ENCODE measurements at regions not wholly inside any gene's neighbourhood (a gene's known extent, or its start where the extent isn't known, plus 50 kb on each side); places are given as distances from the start of the nearest gene placed in this dataset.

DNA sequence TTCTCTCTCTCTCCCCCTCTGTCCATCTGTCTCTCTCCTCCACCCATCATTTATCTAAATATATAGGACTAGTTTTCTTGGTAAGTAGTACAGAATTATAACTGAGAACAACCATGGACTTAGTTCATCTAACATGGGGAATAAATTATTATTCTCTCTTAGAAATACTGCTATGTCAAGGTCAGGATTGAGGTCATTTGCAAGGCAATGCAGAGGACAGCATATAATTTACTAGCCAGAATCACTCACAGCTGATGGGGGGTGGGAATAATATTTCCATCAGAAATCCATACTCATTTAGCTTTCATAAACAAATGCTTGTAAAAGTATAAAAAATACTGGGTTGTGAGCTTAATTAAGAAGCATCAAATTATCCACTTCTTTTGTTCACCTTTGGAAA lies 553.9 kb upstream of the POU3F2 start:
- Histone ChIP-seq H3K36me3 (ENCODE audit: control insufficient read depth, insufficient read depth, low read length) (no peaks in the 10 kb centered on the region), H3K4me3 (ENCODE audit: low read depth, low read length) (no peak overlapping the region), H3K27me3 (ENCODE audit: control insufficient read depth, insufficient read depth, low read length) (no peaks in the 10 kb centered on the region)
- DNase-seq (ENCODE audit: low read depth) (no peak), FAIRE-seq (no peak)
- TF ChIP-seq, protein P1, sequence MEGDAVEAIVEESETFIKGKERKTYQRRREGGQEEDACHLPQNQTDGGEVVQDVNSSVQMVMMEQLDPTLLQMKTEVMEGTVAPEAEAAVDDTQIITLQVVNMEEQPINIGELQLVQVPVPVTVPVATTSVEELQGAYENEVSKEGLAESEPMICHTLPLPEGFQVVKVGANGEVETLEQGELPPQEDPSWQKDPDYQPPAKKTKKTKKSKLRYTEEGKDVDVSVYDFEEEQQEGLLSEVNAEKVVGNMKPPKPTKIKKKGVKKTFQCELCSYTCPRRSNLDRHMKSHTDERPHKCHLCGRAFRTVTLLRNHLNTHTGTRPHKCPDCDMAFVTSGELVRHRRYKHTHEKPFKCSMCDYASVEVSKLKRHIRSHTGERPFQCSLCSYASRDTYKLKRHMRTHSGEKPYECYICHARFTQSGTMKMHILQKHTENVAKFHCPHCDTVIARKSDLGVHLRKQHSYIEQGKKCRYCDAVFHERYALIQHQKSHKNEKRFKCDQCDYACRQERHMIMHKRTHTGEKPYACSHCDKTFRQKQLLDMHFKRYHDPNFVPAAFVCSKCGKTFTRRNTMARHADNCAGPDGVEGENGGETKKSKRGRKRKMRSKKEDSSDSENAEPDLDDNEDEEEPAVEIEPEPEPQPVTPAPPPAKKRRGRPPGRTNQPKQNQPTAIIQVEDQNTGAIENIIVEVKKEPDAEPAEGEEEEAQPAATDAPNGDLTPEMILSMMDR (IDR thresholded peaks at IDR 0.05; ENCODE audit: insufficient read depth, low read length, severe bottlenecking) = no peak

DNA sequence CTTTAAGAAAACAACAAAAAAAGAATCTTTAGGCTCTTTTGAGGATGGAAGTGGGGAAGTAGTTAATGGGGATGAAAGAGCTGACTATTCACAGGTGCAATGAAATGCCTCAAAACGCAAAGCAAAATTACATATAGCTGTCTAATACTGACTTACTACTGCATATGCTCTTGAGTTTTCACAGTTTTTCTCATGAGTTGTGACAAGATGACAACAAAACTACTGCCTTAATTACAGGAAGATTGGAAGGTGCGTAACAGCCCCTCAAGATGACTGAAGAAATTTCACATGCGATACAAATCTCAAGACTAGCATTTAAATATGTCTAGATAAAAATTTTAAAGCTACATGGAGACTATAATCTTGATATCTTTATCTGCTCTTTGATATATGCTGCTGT lies 547.8 kb upstream of the POU3F2 start:
- H3K36me3 ChIP-seq (ENCODE audit: control insufficient read depth, insufficient read depth, low read length) = no peaks in the 10 kb centered on the region
- H3K27me3 ChIP-seq (ENCODE audit: control insufficient read depth, insufficient read depth, low read length) = no peaks in the 10 kb centered on the region
- TF ChIP-seq, protein P1 (IDR thresholded peaks at IDR 0.05; ENCODE audit: insufficient read depth, low read length, severe bottlenecking) = no peak
- FAIRE-seq (no peak), DNase-seq (ENCODE audit: low read depth) (no peak)
- no peak overlapping the region for H3K4me3 ChIP-seq (ENCODE audit: low read depth, low read length)

DNA sequence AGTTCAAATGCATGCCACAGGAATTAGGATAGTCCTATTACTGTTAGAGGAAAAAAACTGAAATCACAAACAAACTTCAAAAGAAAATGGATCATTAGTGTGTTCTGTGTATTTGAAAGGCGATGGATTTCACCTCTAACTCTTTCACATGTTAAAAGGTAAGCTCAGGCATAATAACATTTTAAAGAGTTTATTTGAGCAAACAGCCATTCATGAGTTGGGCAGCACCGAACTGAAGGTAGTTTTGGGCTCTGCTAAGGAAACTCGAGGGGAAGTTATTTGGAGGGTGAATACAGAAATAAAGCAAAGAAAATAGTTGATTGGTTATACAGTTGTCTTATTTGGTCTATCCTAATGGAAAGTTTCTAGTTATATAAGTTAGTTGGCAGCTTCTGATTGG lies 546.5 kb upstream of the POU3F2 start:
- DNase-seq (ENCODE audit: low read depth) (no peak), FAIRE-seq (no peak)
- Histone ChIP-seq H3K4me3 (ENCODE audit: low read depth, low read length) (no peak overlapping the region), H3K27me3 (ENCODE audit: control insufficient read depth, insufficient read depth, low read length) (no peaks in the 10 kb centered on the region), H3K36me3 (ENCODE audit: control insufficient read depth, insufficient read depth, low read length) (no peaks in the 10 kb centered on the region)
- TF ChIP-seq, protein P1 (IDR thresholded peaks at IDR 0.05; ENCODE audit: insufficient read depth, low read length, severe bottlenecking) = no peak

DNA sequence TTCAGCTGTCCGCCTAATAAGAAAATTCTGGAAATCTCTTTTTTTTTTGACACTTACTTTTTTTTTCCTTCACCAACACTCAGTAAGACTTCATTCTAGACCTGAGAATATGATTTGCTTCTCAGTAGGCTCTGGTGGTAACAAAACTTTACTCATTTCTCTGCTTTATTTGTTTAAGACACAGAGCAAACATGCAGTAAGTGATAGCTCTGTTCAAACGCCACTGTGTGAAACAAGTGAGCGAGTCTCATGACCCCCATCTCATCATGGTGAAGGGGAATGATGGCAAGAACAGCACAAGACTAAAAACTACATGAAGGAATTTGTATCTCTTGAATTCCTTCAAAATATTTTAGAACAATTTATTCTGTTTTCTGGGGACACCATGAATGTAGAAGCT lies 541.6 kb upstream of the POU3F2 start:
- no peak for DNase-seq (ENCODE audit: low read depth)
- no peak for FAIRE-seq
- H3K4me3 ChIP-seq (ENCODE audit: low read depth, low read length) = no peak overlapping the region
- no peaks in the 10 kb centered on the region for H3K36me3 ChIP-seq (ENCODE audit: control insufficient read depth, insufficient read depth, low read length)
- H3K27me3 ChIP-seq (ENCODE audit: control insufficient read depth, insufficient read depth, low read length) = no peaks in the 10 kb centered on the region
- TF ChIP-seq, protein P1 (IDR thresholded peaks at IDR 0.05; ENCODE audit: insufficient read depth, low read length, severe bottlenecking) = no peak

DNA sequence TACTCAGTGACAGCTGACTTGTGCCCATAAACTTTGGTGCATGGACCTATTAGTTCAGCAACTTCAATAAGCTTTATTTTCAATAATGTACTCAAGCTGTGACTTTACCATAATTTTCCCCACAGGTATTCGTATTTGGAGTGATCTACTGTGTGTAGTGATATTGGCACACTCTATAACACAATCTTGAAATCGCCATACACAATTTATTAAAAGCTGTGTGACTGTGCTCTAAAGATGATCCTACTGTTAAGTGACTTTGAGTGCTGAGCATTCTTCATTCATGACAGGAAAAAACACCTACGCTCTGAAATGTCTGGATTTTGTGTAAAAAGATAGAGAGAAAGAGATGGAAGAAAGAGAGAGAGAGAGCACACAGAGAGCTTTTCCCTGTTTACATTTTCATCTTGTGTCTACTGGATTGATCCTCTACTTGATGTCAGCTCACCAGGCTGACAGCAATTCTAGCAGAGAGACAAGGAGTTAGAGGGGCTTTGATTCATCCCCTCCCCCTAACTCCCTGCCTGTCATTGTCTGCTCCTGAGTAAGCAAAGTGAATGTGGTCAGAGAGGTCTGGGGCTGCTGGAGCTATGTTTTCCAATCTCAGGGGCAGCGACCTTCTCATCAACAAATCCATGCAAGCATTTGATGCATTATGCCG lies 538.7 kb upstream of the POU3F2 start:
- FAIRE-seq (no peak), DNase-seq (ENCODE audit: low read depth) (no peak)
- Histone ChIP-seq H3K4me3 (ENCODE audit: low read depth, low read length) (no peak overlapping the region), H3K36me3 (ENCODE audit: control insufficient read depth, insufficient read depth, low read length) (no peaks in the 10 kb centered on the region), H3K27me3 (ENCODE audit: control insufficient read depth, insufficient read depth, low read length) (no peaks in the 10 kb centered on the region)
- TF ChIP-seq, protein P1 (IDR thresholded peaks at IDR 0.05; ENCODE audit: insufficient read depth, low read length, severe bottlenecking) = no peak

DNA sequence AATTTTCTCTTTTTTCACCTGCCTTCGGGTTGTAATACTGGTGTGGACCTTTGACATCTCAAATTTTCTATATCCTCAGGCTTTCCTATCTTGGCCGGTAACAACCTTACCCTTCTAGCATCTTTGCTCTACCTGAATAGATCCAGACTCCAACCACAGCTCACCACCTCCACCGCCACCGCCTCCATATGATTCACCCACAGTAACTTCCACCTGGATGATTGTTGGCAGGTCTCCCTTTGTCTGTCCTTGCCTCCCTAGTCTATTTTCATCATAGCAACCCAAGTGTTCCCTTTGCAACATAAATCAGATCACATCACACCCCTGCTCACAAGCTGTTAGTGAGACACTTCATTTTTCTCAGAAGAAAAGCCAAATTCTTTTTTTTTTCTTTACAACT lies 525.8 kb upstream of the POU3F2 start:
- no peaks in the 10 kb centered on the region for H3K36me3 ChIP-seq (ENCODE audit: control insufficient read depth, insufficient read depth, low read length)
- DNase-seq (ENCODE audit: low read depth) (no peak), FAIRE-seq (no peak)
- H3K4me3 ChIP-seq (ENCODE audit: low read depth, low read length) = no peak overlapping the region
- no peaks in the 10 kb centered on the region for H3K27me3 ChIP-seq (ENCODE audit: control insufficient read depth, insufficient read depth, low read length)
- TF ChIP-seq, protein P1 (IDR thresholded peaks at IDR 0.05; ENCODE audit: insufficient read depth, low read length, severe bottlenecking) = no peak

Measured in bronchial epithelial cell (primary cell).